Hepatic stellate cell (primary cell): ENCODE measurements at regions not wholly inside any gene's neighbourhood (a gene's known extent, or its start where the extent isn't known, plus 50 kb on each side); places are given as distances from the start of the nearest gene placed in this dataset.

Source experiments
- DNase-seq: peaks from one replicate; pipeline ENCODE4 v3.0.0; 2011; ENCODE audit warnings: low spot score

DNA sequence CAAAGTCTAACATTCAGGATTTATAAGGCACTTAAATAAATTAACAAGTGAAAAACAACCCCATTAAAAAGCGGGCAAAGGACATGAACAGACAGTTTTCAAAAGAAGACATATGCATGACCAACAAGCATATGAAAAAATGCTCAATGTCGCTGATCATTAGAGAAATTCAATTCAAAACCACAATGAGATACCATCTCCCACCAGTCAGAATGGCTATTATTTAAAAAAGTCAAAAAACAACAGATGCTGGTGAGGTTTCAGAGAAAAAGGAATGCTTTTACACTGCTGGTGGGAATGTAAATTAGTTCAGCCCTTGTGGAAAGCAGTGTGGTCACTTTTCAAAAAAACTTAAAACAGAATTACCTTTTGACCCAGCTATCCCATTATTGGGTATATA, 60.7 kb upstream of the BDKRB2 start:
- no peak for DNase-seq

DNA sequence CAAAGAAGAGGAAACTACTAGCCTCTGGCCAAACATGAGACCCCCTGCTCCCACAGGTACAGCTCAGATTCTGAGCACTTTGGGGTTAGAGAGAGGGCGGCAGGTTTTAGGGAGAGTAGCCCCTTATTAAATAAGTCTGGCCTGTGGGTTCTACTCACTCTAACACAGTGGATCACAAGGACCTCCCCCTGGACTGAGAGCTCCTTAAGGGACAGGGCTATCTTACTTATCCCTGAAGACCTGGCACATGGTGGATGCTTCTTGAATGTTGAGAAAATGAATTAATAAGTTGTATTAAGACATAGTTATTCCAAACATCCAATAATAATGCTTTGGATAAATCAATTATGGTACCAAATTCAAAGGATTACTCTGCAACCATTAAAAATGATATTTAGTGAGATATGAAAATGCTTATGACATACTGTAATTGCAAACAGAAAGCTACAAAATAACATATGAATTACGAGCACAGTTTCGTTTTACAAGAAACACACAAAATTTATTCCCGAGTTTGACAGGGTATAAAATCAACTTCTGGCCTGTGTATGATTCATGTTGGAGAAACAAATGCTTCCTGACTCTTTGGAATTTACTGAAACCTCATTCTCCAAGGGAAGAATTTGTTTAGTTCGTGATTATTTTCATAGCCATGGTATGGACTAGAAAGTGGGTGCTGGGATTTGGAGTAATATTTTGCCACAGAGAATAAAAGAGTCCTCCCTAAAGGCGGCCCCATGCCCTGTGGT, 59.3 kb upstream of the BDKRB2 start:
- DNase-seq = peak; percentile 71

DNA sequence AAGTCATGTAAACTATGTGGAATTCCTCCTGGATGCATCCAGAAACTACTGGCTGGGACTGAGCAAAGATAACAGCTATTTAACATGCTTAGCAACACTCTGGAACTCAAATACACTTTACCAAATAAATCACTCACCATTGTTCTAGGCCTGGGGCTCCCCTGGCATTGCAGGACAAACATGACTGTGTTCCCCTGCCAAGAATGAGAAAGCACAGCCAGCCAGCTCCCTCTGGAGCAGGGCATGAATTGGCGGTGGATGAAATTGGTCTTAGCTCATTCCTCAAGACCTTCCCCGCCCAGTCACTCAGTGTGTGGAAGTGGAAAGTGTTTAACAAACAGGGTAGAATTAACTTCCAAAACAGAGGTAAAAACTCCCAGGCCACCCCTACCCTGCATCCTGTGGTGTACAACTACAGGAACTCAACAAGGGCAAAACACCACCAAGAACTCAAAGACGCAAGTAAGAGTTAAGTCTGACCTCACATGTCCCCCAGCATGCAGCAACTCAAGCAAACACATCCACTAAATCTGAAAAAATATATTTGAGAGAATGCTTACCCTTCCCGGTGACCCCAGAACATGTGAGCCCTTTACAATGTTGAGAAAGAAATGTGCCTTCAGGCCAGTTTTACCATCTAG, 58.4 kb upstream of the BDKRB2 start:
- peak; percentile 67 for DNase-seq

DNA sequence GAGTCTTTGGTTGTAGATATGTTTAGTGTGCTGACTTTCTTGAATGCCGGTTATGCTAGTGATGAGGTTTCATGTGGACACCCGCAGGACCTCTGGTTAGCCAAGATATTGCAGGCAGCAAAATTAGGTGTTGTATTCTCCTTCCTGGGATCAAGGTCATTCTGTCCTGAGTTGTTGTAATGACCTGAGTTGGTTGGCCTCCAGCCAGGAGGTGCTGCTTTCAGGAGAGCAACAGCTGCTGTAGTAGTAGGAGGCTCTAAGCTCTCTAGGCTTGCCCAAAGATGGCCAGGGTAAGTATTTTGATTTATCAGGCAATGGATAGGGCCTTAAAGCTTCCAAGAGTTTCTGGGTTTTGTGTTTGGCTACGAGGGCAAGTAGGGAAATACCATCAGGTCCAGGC, 56.0 kb upstream of the BDKRB2 start:
- DNase-seq = no peak

DNA sequence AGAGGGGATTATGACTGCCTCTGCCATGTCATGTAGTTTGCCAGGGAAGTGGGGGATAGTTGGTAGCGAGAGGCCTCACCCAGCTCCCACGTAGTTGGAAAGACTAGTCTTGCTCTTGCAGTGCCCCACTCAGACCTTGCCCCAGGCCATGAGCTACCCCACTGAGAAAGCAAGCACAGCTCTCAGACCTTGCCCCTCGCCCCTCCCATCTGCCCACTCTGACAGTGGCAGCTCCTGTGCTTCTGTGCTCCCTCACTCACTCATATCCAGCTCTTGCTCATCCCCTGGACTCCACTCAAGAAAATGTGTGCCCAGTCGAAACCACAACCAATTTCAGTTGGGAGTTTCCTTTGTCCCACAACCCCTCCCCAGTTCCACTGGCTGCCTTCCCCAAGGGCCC, 55.5 kb upstream of the BDKRB2 start:
- no peak for DNase-seq

DNA sequence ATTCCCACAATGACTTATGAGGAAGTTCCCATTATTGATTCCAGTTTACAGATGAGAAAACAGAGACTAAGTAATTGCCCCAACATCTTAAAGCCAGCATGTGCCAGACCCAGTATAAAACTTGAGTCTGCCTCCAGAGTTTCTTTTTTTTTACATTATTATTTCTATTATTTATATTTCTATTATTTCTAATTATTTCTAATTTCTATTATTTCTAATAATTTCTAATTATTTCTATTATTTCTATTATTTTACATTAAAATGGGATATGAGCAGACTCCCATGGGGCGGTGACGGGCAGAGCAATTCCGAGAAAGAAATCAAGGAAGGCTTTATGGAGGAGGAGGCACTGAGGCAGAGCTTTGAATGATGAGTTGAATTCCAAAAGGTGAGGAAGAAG, 54.4 kb upstream of the BDKRB2 start:
- DNase-seq = no peak

DNA sequence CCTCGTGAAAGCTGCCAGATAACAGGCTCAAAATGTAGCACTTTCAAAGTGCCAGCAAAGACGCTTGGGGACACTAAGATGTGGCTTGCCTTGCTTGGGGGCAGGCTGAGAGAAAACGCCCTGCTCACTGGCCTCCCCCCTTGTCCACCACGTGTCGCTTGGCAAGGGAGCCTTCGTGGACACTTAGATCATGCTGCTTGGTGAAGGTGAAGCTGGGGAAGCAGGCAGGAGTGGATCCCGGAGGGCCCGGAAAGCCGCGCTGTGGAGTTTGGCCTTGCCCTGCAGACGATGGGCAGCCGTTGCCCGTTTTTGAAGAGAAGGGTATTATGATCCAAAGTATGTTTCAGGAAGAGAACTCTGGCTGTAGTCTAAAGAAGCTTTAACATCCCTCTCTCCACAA, 53.4 kb upstream of the BDKRB2 start:
- no peak for DNase-seq

DNA sequence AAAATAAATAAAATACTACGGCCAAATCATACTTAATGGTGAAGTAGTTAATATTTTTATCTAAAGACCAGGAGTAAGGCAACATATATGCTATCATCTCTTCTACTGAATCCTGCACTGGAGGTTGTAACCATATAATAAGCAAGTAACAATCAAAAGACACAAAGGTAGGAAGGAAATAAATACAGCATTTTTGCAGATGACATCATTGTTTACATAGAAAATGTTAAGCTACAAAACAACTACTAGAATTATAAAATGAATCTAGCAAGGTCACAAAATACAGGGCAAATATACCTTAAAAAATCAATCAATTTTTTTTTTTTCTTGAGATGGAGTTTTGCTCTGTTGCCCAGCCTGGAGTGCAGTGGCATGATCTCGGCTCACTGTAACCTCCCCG, 51.6 kb upstream of the BDKRB2 start:
- no peak for DNase-seq
